ENCODE measurements at regions not wholly inside any gene's neighbourhood (a gene's known extent, or its start where the extent isn't known, plus 50 kb on each side); places are given as distances from the start of the nearest gene placed in this dataset.
A peak's percentile ranks its signal among the peaks of the same experiment; 100 is the strongest.

- no peak for FAIRE-seq
- Histone ChIP-seq H3K4me3 (ENCODE audit: low read depth, low read length) (no peak overlapping the region), H3K36me3 (ENCODE audit: control insufficient read depth, insufficient read depth, low read length) (no peaks in the 10 kb centered on the region), H3K27me3 (ENCODE audit: control insufficient read depth, insufficient read depth, low read length) (no peaks in the 10 kb centered on the region)
- no peak for DNase-seq (ENCODE audit: low read depth)
- no peak for TF ChIP-seq CTCF (IDR thresholded peaks at IDR 0.05; ENCODE audit: insufficient read depth, low read length, severe bottlenecking)
Measured at GRCh38 chr11:112728716-112729115, 232.5 kb upstream of the NCAM1 start.

GRCh38 chr11:112730591-112730990 is 230.6 kb upstream of the NCAM1 start:
- no peak for TF ChIP-seq CTCF (IDR thresholded peaks at IDR 0.05; ENCODE audit: insufficient read depth, low read length, severe bottlenecking)
- Histone ChIP-seq H3K36me3 (ENCODE audit: control insufficient read depth, insufficient read depth, low read length) (no peaks in the 10 kb centered on the region), H3K4me3 (ENCODE audit: low read depth, low read length) (no peak overlapping the region), H3K27me3 (ENCODE audit: control insufficient read depth, insufficient read depth, low read length) (no peaks in the 10 kb centered on the region)
- FAIRE-seq (no peak), DNase-seq (ENCODE audit: low read depth) (no peak)

GRCh38 chr11:112731538-112731937 is 229.7 kb upstream of the NCAM1 start:
- no peak overlapping the region for H3K4me3 ChIP-seq (ENCODE audit: low read depth, low read length)
- no peaks in the 10 kb centered on the region for H3K27me3 ChIP-seq (ENCODE audit: control insufficient read depth, insufficient read depth, low read length)
- H3K36me3 ChIP-seq (ENCODE audit: control insufficient read depth, insufficient read depth, low read length), result no peaks in the 10 kb centered on the region
- DNase-seq (ENCODE audit: low read depth) (no peak), FAIRE-seq (no peak)
- TF ChIP-seq CTCF (IDR thresholded peaks at IDR 0.05; ENCODE audit: insufficient read depth, low read length, severe bottlenecking), result no peak

- DNase-seq (ENCODE audit: low read depth) (no peak), FAIRE-seq (no peak)
- Histone ChIP-seq H3K36me3 (ENCODE audit: control insufficient read depth, insufficient read depth, low read length) (no peaks in the 10 kb centered on the region), H3K27me3 (ENCODE audit: control insufficient read depth, insufficient read depth, low read length) (no peaks in the 10 kb centered on the region), H3K4me3 (ENCODE audit: low read depth, low read length) (no peak overlapping the region)
- no peak for TF ChIP-seq CTCF (IDR thresholded peaks at IDR 0.05; ENCODE audit: insufficient read depth, low read length, severe bottlenecking)
Measured at GRCh38 chr11:112732031-112732430, 229.2 kb upstream of the NCAM1 start.

GRCh38 chr11:112734207-112734606 is 227.0 kb upstream of the NCAM1 start:
- DNase-seq (ENCODE audit: low read depth), result peak; percentile 20
- no peaks in the 10 kb centered on the region for H3K27me3 ChIP-seq (ENCODE audit: control insufficient read depth, insufficient read depth, low read length)
- no peak for TF ChIP-seq CTCF (IDR thresholded peaks at IDR 0.05; ENCODE audit: insufficient read depth, low read length, severe bottlenecking)
- FAIRE-seq, result no peak
- H3K36me3 ChIP-seq (ENCODE audit: control insufficient read depth, insufficient read depth, low read length), result no peaks in the 10 kb centered on the region
- no peak overlapping the region for H3K4me3 ChIP-seq (ENCODE audit: low read depth, low read length)

GRCh38 chr11:112735470-112735869 is 225.8 kb upstream of the NCAM1 start:
- TF ChIP-seq CTCF (IDR thresholded peaks at IDR 0.05; ENCODE audit: insufficient read depth, low read length, severe bottlenecking), result no peak
- Histone ChIP-seq H3K27me3 (ENCODE audit: control insufficient read depth, insufficient read depth, low read length) (no peaks in the 10 kb centered on the region), H3K36me3 (ENCODE audit: control insufficient read depth, insufficient read depth, low read length) (no peaks in the 10 kb centered on the region), H3K4me3 (ENCODE audit: low read depth, low read length) (no peak overlapping the region)
- DNase-seq (ENCODE audit: low read depth) (no peak), FAIRE-seq (no peak)

Measured in bronchial epithelial cell (primary cell).